Panc1 (cell line): ENCODE measurements at regions not wholly inside any gene's neighbourhood (a gene's known extent, or its start where the extent isn't known, plus 50 kb on each side); places are given as distances from the start of the nearest gene placed in this dataset.

Source experiments
- CTCF ChIP-seq: fragments of 450-650 bp; IDR thresholded peaks from 2 replicates; pipeline ENCODE4 v1.5.1; 2017; ENCODE audit warnings: mild to moderate bottlenecking
- POLR2AphosphoS5 ChIP-seq: IDR thresholded peaks from 2 replicates; pipeline ENCODE4 v1.6.1; 2012; ENCODE audit warnings: mild to moderate bottlenecking, low read depth, low read length, moderate library complexity

DNA sequence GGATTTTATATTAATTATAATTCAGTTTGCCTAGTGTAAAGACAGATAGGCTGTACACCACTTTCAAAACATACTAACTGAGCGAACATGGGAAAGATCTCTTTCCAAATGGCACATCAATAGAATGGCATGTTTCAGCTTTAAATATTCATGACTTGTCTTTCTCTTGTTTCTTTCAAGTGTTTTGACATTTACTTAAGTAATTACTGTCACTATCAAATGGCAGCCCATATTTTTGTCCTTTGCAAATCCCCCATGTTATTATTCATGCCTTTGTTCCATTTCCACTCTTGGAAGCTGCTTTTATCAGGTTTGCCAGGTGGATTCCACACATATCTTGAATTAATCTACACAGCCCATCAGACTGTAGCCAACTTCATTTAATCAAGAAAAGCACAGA is 89.2 kb upstream of the GLRA2 start:
- no peak for TF ChIP-seq CTCF
- TF ChIP-seq POLR2AphosphoS5 = no peak
